ENCODE measurements at regions not wholly inside any gene's neighbourhood (a gene's known extent, or its start where the extent isn't known, plus 50 kb on each side); places are given as distances from the start of the nearest gene placed in this dataset.

- no peak overlapping the region for H3K4me2 ChIP-seq (ENCODE audit: low read length)
- H3K79me2 ChIP-seq (replicated peaks; ENCODE audit: insufficient read depth, low read length) = no peaks in the 10 kb centered on the region
- H3K36me3 ChIP-seq (ENCODE audit: insufficient read depth, low read length) = no peaks in the 10 kb centered on the region
- no peak overlapping the region for H3K4me3 ChIP-seq (ENCODE audit: low read length)
- no peak overlapping the region for H3K9ac ChIP-seq (ENCODE audit: low read length)
- H4K20me1 ChIP-seq (ENCODE audit: insufficient read depth) = no peaks in the 10 kb centered on the region
- no peaks in the 10 kb centered on the region for H3K9me3 ChIP-seq (ENCODE audit: low read length)
- H3F3A ChIP-seq (ENCODE audit: insufficient read depth, low read length, poor library complexity, severe bottlenecking) = no peaks in the 10 kb centered on the region
- TF ChIP-seq RAD21 (conservative IDR thresholded peaks at IDR 0.05) = no peak
- no peak for TF ChIP-seq POLR2AphosphoS5 (IDR thresholded peaks at IDR 0.05)
- no peak for TF ChIP-seq MXI1 (conservative IDR thresholded peaks at IDR 0.05; ENCODE audit: poor library complexity, severe bottlenecking)
- no peak for TF ChIP-seq EP300 (conservative IDR thresholded peaks at IDR 0.05; ENCODE audit: poor library complexity, severe bottlenecking)
- no peak for TF ChIP-seq CTCF (IDR thresholded peaks at IDR 0.05; ENCODE audit: poor library complexity, severe bottlenecking)
- TF ChIP-seq TAF1 (IDR thresholded peaks at IDR 0.05; ENCODE audit: low read depth) = no peak
- TF ChIP-seq REST (IDR thresholded peaks at IDR 0.05; ENCODE audit: borderline replicate concordance) = no peak
- TF ChIP-seq SMC3 (conservative IDR thresholded peaks at IDR 0.05; ENCODE audit: poor library complexity) = no peak
- no peak for TF ChIP-seq EZH2 (IDR thresholded peaks at IDR 0.05; ENCODE audit: borderline replicate concordance, insufficient read depth, low read length, poor library complexity, severe bottlenecking)
- H2AFZ ChIP-seq (ENCODE audit: low read depth, low read length) = no peak overlapping the region
- no peaks in the 10 kb centered on the region for H3K9me2 ChIP-seq (ENCODE audit: insufficient read depth, low read length)
- no peak overlapping the region for H3K27ac ChIP-seq (ENCODE audit: low read length)
- H3K27me3 ChIP-seq (ENCODE audit: insufficient read depth, low read depth, low read length) = peaks cover 7% of the 10 kb centered on the region
These were observed 77.2 kb downstream of the HIF1AN start for GRCh38 chr10:100612601-100613595.

- Histone ChIP-seq H3K4me3 (ENCODE audit: low read length) (no peak overlapping the region), H3K79me2 (replicated peaks; ENCODE audit: insufficient read depth, low read length) (no peaks in the 10 kb centered on the region), H3K9me2 (ENCODE audit: insufficient read depth, low read length) (no peaks in the 10 kb centered on the region), H3F3A (ENCODE audit: insufficient read depth, low read length, poor library complexity, severe bottlenecking) (no peaks in the 10 kb centered on the region), H3K9me3 (ENCODE audit: low read length) (no peaks in the 10 kb centered on the region), H3K36me3 (ENCODE audit: insufficient read depth, low read length) (no peaks in the 10 kb centered on the region), H3K27me3 (ENCODE audit: insufficient read depth, low read depth, low read length) (peaks cover 6% of the 10 kb centered on the region), H3K27ac (ENCODE audit: low read length) (no peak overlapping the region), H4K20me1 (ENCODE audit: insufficient read depth) (no peaks in the 10 kb centered on the region), H3K4me2 (ENCODE audit: low read length) (no peak overlapping the region), H2AFZ (ENCODE audit: low read depth, low read length) (no peak overlapping the region), H3K9ac (ENCODE audit: low read length) (no peak overlapping the region)
- TF ChIP-seq REST (IDR thresholded peaks at IDR 0.05; ENCODE audit: borderline replicate concordance) (no peak), RAD21 (conservative IDR thresholded peaks at IDR 0.05) (no peak), TAF1 (IDR thresholded peaks at IDR 0.05; ENCODE audit: low read depth) (no peak), POLR2AphosphoS5 (IDR thresholded peaks at IDR 0.05) (no peak), MXI1 (conservative IDR thresholded peaks at IDR 0.05; ENCODE audit: poor library complexity, severe bottlenecking) (no peak), EZH2 (IDR thresholded peaks at IDR 0.05; ENCODE audit: borderline replicate concordance, insufficient read depth, low read length, poor library complexity, severe bottlenecking) (no peak), EP300 (conservative IDR thresholded peaks at IDR 0.05; ENCODE audit: poor library complexity, severe bottlenecking) (no peak), SMC3 (conservative IDR thresholded peaks at IDR 0.05; ENCODE audit: poor library complexity) (no peak), CTCF (IDR thresholded peaks at IDR 0.05; ENCODE audit: poor library complexity, severe bottlenecking) (no peak)
These were observed 78.1 kb downstream of the HIF1AN start for GRCh38 chr10:100613846-100614245.

Data from neural cell (in vitro differentiated cells).